Islet precursor cell (in vitro differentiated cells): ENCODE measurements at regions not wholly inside any gene's neighbourhood (a gene's known extent, or its start where the extent isn't known, plus 50 kb on each side); places are given as distances from the start of the nearest gene placed in this dataset.
"Not testable (repeated sequence)": the region's sequence is repeated elsewhere in the genome, so short reads cannot be mapped to it uniquely, and the experiment has no call there.

ENCODE experiments used
- DNase-seq: peaks from one replicate; pipeline ENCODE4 v3.0.0-alpha.2; 2018

- no peak for DNase-seq
Observed at GRCh38 chr4:12545812-12546211, 938.3 kb downstream of the RAB28 start.

GRCh38 chr4:12538162-12538561 lies 946.0 kb downstream of the RAB28 start:
- DNase-seq, result no peak

GRCh38 chr4:12534684-12535083 lies 949.5 kb downstream of the RAB28 start:
- DNase-seq, result no peak

GRCh38 chr4:12519426-12519825 lies 964.7 kb downstream of the RAB28 start:
- no peak for DNase-seq

GRCh38 chr4:12507868-12508481 lies 976.2 kb downstream of the RAB28 start:
- DNase-seq, result no peak

- DNase-seq, result no peak
Observed at GRCh38 chr4:12500409-12500808, 983.7 kb downstream of the RAB28 start.

- DNase-seq, result no peak
Observed at GRCh38 chr4:12499693-12500092, 984.4 kb downstream of the RAB28 start.

- no peak for DNase-seq
Observed at GRCh38 chr4:12495211-12495610, 988.9 kb downstream of the RAB28 start.

- no peak for DNase-seq
Observed at GRCh38 chr4:12492730-12493393, 991.3 kb downstream of the RAB28 start.

GRCh38 chr4:12488672-12489071 lies 995.5 kb downstream of the RAB28 start:
- peak; percentile 95 for DNase-seq

GRCh38 chr4:12487000-12487399 lies 997.1 kb downstream of the RAB28 start:
- no peak for DNase-seq

GRCh38 chr4:12472087-12472486 lies 1012.1 kb downstream of the RAB28 start:
- no peak for DNase-seq

GRCh38 chr4:12471193-12471592 lies 1012.9 kb downstream of the RAB28 start:
- DNase-seq, result no peak

- DNase-seq, result not testable (repeated sequence)
Observed at GRCh38 chr4:12461576-12461975, 1022.6 kb downstream of the RAB28 start.

GRCh38 chr4:12459126-12459525 lies 1025.0 kb downstream of the RAB28 start:
- no peak for DNase-seq

- DNase-seq, result no peak
Observed at GRCh38 chr4:12458621-12459020, 1025.5 kb downstream of the RAB28 start.

- no peak for DNase-seq
Observed at GRCh38 chr4:12452291-12452690, 1023.6 kb upstream of the HS3ST1 start.

- no peak for DNase-seq
Observed at GRCh38 chr4:12447451-12447850, 1018.8 kb upstream of the HS3ST1 start.

- no peak for DNase-seq
Observed at GRCh38 chr4:12446657-12447185, 1018.0 kb upstream of the HS3ST1 start.

GRCh38 chr4:12446256-12446655 lies 1017.6 kb upstream of the HS3ST1 start:
- DNase-seq, result peak; percentile 62

- no peak for DNase-seq
Observed at GRCh38 chr4:12445711-12446235, 1017.1 kb upstream of the HS3ST1 start.

GRCh38 chr4:12439633-12440305 lies 1011.1 kb upstream of the HS3ST1 start:
- no peak for DNase-seq

- DNase-seq, result not testable (repeated sequence)
Observed at GRCh38 chr4:12431259-12431658, 1002.6 kb upstream of the HS3ST1 start.

- peak; percentile 70 for DNase-seq
Observed at GRCh38 chr4:12421364-12421763, 992.7 kb upstream of the HS3ST1 start.
